Renal cortical epithelial cell (primary cell): ENCODE measurements at regions not wholly inside any gene's neighbourhood (a gene's known extent, or its start where the extent isn't known, plus 50 kb on each side); places are given as distances from the start of the nearest gene placed in this dataset.
"Not testable (repeated sequence)": the region's sequence is repeated elsewhere in the genome, so short reads cannot be mapped to it uniquely, and the experiment has no call there.

Experiments used
- DNase-seq: peaks from one replicate; pipeline ENCODE4 v3.0.0-alpha.2; 2011; ENCODE audit warnings: low read depth

DNA sequence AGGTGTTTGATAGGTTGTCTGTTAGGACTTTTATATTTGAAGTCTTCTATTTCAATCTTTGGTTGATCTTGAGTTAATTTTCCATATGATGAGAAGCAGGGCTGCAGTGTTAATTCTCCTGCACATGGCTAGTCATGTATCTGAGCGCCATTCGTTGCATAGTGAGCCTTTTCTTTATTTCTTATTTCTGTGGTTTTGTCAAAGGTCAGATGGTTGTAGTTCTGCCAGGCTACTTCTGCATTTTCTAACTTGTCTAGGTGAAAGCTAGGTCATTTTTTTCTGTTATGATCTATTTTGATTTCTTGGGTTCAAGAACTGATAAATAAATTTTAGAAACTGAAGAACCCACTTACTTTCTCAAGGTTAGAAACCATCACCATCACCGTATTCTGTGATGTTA lies 56.7 kb downstream of the CCDC74A start:
- DNase-seq, result no peak

DNA sequence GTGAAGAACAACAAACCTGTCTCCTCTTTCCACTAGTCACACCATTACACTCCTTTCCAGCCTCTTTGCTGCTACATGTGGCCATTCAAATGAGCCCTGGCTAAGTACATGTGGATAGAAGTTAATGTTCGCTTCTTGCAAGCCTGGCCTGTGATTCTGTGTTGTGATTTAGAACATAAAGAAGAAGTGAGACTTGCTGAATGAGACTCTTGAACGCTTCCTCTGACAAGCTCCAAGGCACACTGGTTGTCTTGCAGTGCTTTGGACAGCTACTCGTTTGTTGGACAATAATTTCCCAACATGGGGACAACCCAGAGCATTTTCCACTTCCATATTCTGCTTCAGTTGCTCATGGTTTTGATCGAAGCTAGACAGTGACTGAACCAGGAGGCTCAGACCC lies 57.3 kb downstream of the CCDC74A start:
- no peak for DNase-seq

DNA sequence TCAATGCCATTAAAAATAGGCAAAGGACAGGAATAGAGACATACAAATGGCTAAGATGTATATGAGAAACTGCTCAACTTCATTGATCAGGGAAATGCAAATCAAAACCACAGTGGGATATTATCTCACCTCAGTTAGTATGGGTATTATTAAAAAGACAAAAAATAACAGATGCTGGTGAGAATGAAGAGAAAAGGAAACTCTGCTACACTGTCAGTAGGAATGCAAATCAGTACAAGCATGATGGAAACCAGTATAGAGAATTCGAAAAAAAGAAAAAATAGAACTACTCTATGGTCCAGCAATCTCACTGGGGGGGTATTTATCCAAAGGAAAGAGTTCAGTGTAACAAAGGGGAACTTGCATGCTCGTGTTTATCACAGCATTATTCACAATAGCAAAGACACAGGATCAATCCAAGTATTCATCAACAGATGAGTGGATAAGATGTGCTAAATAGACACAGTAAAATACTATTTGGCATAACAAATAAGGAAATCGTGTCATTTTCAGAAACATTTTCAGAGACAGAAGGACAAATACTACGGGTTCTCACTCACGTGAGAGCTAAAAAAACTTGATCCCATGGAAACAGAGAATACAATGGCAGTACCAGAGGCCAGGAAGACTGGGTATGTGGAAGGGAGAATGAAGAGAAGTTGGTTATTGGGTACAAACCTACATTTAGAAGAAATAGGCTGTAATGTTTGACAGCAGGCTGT lies 60.6 kb downstream of the CCDC74A start:
- no peak for DNase-seq

DNA sequence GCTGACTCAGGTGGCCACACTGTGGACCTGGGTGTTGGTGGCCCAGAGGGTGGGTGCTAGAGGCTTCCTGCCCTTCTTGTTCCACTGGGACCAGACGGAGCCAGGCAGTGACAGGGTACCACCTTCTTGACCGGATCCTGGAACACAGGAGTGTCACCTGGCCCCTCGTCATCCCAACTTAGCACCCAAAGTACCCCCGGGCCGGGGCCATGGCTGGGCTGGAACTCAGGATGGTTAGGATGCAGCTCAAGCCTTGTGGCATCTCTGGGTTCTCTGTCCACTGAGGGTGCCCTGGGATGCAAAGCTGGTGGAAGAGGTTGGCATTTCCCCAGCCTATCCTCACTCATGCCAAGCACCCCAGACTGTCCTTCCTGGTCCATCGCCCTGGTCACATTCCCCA lies 61.4 kb downstream of the CCDC74A start:
- DNase-seq, result not testable (repeated sequence)

DNA sequence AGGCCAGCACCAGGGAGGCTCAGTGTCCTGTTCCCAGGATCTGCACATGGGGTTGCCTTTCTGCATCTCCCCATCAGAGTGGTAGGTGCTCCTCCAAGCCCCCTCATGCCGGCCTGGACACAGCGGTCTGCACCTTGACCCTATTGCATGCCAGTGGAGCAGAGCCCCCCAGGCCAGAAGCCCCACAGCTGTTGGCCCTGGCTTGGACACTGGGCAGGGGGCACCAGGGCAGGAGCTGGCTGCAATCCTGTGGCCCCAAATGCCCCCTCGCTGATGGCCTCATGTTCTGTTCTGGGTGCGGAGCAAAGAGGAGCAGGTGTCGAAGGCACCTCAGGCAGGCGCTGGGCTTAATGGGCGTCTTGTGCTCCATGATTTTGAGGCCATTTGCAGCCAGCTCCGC lies 62.7 kb downstream of the CCDC74A start:
- DNase-seq, result no peak

DNA sequence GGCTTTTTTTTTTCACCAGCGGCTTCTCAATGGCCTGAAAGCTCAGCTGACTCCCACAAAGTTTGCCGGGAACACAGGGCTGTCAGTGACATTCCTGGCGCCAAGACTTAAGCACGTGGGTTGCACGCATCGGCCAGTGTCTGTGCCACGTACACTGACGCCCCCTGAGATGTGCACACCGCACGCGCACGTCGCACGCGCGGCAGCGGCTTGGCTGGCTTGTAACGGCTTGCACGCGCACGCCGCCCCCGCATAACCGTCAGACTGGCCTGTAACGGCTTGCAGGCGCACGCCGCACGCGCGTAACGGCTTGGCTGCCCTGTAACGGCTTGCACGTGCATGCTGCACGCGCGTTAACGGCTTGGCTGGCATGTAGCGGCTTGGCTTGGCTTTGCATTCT lies 63.2 kb downstream of the CCDC74A start:
- no peak for DNase-seq

DNA sequence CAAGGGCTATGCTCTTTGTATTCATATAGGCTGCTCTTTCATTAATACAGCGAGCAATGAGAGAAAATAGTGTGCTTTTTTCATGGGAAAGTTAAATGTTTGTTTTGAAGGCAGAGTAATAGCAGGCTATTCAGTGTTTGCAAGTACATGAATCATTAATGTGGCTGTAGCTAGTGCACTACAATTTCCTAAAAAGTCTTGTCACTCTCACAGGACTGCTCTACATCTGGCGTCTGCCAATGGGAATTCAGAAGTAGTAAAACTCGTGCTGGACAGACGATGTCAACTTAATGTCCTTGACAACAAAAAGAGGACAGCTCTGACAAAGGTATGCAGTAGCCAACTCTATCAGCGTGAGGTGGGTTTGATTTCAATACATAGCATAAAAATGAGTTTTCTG lies 68.9 kb downstream of the CCDC74A start:
- DNase-seq, result not testable (repeated sequence)

DNA sequence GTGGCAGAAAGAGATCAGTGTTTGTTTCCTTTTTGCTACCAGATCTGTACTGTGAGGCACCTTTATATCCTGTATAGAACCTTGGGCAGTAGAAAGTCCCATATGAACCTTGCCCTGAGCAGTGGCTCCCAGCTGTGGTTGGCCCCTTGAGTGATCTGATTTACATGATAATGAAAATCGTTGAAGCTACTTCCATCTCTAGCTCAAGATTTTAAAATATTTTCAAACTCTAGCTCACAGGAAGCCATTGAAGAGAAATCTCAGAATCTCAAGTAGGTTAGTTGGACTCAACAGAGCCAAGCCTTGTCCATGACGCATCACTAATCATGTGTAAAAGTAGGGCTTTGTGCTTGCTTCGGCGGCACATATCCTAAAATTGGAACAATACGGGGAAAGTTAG lies 74.8 kb downstream of the CCDC74A start:
- not testable (repeated sequence) for DNase-seq

DNA sequence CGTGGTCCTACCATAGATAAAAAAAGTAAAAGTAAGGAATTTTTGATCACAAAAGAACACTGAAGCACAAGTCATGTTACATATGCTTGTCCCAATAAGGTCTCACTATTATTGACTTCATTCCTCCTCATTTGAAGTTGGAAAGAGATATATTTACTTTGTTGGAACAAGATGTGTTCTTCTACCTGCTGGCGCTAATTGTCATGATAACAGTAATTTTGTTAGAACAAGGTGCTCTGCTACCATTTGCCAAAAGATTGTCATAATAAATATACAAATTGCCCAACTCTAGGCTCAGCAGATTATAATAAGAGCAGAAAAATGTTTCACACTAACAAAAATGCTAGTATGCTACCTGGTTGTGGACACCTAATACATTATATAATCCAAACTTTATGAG lies 77.0 kb downstream of the CCDC74A start:
- DNase-seq, result not testable (repeated sequence)

DNA sequence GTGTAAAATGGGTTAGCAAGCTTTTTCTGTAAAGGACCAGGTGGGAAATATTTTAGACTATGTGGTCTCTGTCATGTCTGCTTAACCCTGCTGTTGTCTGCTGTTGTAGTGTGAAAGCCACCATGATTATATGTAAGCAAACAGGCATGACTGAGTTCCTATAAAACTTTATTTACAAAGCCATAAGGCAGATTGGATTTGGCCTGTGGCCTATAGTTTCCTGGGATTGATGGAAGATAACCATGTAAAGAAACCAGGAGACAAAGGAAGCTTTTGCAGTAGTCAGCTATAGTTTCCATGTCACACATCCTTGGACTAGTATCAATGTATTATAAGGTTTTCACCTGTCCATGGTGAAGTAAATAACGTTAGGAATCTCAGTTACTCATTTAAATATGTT lies 78.7 kb downstream of the CCDC74A start:
- not testable (repeated sequence) for DNase-seq

DNA sequence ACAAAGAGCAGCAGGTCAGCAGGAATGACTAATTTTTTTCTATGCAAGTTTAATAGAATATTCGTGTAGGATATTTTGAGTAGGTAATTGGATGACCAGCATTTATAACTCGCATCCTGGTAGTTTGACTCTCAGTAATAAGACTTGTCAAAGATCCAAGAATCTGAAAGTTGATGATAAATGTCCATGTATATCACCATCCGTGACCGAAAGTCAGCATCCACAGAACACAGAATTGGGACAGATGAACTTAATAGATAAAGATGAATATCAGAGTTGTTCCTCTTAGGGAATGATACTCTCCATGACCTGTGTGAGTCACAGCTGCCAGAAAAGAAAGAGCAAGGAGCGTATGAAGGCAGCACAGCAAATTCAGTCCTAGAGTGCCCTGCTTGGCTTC lies 79.4 kb downstream of the CCDC74A start:
- DNase-seq, result not testable (repeated sequence)

DNA sequence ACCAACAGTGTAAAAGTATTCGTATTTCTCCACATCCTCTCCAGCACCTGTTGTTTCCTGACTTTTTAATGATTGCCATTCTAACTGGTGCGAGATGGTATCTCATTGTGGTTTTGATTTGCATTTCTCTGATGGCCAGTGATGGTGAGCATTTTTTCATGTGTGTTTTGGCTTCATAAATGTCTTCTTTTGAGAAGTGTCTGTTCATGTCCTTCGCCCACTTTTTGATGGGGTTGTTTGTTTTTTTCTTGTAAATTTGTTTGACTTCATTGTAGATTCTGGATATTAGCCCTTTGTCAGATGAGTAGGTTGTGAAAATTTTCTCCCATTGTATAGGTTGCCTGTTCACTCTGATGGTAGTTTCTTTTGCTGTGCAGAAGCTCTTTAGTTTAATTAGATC lies 86.9 kb downstream of the CCDC74A start:
- not testable (repeated sequence) for DNase-seq

DNA sequence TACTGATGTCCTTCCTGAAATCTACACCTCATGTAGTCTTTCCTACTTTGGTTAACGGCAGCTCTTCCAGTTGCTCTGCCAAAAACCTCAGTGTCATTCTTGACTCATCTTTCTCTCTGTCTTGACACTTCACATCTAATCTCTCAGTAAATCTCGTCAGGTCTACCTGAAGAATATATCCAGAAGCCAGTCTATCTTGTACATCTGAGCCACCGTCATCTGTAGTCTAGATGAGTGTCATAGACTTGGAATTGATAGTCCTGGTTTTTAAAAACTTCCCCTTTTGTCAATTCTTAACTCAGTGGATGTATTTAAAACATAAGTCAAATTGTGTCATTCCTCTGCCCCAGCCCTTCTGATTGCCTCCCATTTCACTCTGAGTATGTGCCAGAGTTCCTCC lies 90.6 kb downstream of the CCDC74A start:
- DNase-seq, result not testable (repeated sequence)

DNA sequence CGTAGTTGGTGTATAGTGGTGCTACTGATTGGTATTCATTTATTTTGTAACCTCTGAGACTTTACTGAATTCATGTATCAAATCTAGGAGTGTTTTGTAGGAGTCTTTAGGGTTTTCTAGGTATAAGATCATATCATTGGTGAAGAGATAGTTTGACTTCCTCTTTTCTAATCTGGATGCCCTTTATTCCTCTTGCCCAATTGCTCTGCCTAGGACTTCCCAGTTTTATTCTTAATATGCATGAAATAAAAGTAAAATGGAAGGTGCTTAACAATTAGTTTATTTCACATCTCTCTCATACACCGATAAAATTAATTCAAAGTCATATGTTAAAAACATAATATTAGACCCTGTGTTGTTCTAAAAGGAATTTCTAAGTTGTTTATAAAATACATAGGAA lies 95.2 kb downstream of the CCDC74A start:
- DNase-seq, result not testable (repeated sequence)

DNA sequence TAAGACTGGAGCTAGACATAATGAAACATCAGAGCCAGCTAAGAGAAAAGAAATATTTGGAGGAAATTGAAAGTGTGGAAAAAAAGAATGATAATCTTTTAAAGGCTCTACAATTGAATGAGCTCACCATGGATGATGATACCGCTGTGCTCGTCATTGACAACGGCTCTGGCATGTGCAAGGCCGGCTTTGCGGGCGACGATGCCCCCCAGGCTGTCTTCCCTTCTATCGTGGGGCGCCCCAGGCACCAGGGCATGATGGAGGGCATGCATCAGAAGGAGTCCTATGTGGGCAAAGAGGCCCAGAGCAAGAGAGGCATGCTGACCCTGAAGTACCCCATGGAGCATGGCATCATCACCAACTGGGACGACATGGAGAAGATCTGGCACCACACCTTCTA lies 98.3 kb downstream of the CCDC74A start:
- DNase-seq, result not testable (repeated sequence)

DNA sequence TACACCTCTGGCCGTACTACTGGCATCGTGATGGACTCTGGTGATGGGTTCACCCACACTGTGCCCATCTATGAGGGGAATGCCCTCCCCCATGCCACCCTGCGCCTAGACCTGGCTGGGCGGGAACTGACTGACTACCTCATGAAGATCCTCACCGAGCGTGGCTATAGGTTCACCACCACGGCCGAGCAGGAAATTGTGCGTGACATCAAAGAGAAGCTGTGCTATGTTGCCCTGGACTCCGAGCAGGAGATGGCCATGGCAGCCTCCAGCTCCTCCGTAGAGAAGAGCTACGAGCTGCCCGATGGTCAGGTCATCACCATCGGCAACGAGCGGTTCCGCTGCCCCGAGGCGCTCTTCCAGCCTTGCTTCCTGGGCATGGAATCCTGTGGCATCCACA lies 98.9 kb downstream of the CCDC74A start:
- not testable (repeated sequence) for DNase-seq

DNA sequence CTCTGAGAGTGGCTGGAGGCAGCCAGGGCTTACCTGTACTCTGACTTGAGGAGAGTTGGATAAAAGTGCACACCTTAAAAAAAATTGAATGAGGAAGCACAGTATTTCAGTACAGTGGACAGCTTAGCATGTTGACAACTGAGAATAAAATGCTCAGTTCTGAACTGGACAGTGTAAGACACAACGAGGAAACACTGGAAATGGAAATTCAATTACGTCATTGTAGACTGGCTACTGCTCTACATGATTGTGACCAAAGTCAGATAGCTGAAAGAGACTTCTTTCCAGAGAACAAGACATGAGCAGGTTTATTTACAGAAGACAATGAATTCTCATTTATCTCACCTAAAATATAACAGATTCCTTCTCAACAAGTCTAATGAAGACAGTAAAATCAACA lies 100.1 kb downstream of the CCDC74A start:
- DNase-seq, result not testable (repeated sequence)

DNA sequence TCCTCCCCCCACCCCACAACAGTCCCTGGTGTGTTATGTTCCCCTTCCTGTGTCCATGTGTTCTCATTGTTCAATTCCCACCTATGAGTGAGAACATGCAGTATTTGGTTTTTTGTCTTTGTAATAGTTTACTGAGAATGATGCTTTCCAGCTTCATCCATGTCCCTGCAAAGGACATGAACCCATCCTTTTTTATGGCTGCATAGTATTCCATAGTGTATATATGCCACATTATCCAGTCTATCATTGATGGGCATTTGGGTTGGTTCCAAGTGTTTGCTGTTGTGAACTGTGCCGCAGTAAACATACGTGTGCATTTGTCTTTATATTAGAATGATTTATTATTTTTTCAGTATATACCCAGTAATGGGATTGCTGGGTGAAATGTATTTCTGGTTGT lies 104.0 kb downstream of the CCDC74A start:
- not testable (repeated sequence) for DNase-seq

DNA sequence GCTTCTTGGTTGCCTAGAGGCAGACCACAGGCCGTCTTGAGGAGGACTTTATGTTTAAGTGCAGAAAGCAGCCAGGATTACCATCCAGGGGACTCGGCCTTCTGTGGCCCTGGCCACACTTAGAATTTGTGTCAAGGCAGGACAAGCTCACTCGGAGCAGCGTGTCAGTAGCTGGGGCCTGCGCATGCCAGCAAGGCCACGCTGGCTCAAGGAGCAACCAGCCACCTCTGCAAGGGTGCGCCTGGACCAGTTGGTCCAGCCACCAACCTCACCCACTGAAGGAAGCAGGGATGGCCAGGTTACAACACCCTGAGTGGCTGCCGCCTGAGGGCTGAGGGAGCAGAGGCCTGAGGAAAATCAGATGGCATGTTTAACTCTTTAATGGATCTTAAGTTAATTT lies 105.7 kb downstream of the CCDC74A start:
- not testable (repeated sequence) for DNase-seq

DNA sequence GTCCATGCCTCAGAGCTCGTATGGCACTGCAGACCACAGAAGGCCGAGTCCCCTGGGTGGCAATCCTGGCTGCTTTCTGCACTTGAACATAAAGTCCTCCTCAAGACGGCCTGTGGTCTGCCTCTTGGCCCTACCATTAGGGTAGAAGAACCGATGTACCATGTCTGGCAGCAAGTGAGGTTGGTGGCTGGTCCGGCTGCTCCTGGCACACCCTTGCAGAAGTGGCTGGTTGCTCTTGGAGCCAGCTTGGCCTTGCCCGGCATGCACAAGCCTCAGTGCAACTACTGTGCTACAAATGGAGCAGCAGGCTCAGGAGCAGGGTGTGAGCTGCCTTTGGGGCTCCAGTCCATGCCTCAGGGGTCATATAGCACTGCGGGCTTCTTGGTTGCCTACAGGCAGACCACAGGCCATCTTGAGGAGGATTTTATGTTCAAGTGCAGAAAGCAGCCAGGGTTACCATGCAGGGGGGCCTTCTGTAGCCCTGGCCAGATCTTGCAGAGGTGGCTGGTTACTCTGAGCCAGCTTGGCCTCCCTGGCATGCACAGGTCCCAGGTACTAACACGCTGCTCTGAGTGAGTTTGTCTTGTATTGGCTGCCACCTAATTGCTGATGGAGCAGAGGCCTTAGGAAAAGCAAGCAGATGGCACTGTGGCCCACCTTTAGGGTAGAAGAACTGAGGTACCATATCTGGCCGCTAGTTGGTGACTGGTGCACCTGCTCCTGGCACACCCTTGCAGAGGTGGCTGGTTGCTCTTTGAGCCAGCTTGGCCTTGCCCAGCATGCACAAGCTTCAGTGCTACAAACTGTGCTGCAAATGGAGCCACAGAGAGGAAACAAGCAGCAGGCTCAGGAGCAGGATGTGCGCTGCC lies 106.4 kb downstream of the CCDC74A start:
- not testable (repeated sequence) for DNase-seq

DNA sequence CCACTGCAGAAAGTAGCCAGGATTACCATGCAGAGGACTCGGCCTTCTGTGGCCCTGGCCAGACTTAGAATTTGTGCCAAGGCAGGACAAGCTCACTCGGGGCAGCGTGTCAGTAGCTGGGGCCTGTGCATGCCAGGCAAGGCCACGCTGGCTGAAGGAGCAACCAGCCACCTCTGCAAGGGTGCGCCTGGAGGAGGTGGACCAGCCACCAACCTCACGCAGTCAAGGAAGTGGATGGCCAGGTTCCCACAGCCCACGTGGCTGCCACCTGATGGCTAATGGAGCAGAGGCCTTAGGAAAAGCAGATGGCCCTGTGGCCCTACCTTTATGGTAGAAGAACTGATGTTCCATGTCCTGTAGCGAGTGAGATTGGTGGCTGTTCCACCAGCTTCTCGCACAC lies 107.9 kb downstream of the CCDC74A start:
- no peak for DNase-seq

DNA sequence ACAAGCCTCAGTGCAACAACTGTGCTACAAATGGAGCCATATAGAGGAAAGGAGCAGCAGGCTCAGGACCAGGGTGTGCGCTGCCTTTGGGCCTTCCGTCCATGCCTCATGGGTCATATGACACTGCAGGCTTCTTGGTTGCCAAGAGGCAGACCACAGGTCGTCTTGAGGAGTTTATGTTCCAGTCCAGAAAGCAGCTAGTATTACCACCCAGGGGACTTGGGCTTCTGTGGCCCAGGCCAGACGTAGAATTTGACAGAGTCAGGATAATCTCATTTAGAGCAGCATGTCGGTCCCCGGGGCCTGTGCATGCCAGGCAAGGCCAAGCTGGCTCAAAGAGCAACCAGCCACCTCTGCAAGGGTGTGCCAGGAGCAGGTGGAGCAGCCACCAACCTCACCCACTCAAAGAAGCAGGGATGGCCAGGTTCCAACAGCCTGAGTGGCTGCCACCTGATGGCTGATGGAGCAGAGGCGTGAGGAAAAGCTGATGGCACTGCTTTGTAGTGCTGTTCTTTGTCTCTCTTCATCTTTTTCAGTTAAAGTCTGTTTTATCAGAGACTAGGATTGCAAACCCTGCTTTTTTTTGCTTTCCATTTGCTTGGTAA lies 109.1 kb downstream of the CCDC74A start:
- DNase-seq, result not testable (repeated sequence)
